PC-3 (cell line): ENCODE measurements at regions not wholly inside any gene's neighbourhood (a gene's known extent, or its start where the extent isn't known, plus 50 kb on each side); places are given as distances from the start of the nearest gene placed in this dataset.

Experiments
- EZH2 ChIP-seq: fragments of 300-600 bp; sonication (generic); IDR thresholded peaks from one replicate; pipeline ENCODE4 v1.6.1; 2017; ENCODE audit warnings: antibody characterized with exemption, mild to moderate bottlenecking, low read length; ENCODE audit not compliant: unreplicated experiment
- TF ChIP-seq, protein P1 (sequence below): fragments of 300-600 bp; sonication (generic); conservative IDR thresholded peaks from 2 replicates; pipeline ENCODE4 v1.5.1; 2017; ENCODE audit warnings: antibody characterized with exemption, low read depth, mild to moderate bottlenecking, low read length

DNA sequence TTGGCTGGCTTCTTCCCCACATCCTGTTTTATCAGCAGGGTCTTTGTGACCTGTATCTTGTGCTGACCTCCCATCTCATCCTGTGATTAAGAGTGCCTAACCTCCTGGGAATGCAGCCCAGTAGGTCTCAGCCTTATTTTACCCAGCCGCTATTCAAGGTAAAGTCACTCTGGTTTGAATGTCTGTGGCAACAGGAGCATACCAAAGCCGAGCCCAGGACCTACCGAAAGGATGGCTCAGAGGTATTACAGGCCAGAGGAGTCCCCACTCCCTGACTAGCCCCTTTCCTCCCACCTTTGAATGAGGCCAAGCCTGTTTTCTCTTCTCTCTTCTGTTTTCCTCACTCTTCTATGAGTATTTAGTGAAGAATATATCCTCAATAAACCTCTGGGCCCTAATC is 271.3 kb downstream of the OSTF1 start:
- no peak for TF ChIP-seq EZH2
- TF ChIP-seq, protein P1, sequence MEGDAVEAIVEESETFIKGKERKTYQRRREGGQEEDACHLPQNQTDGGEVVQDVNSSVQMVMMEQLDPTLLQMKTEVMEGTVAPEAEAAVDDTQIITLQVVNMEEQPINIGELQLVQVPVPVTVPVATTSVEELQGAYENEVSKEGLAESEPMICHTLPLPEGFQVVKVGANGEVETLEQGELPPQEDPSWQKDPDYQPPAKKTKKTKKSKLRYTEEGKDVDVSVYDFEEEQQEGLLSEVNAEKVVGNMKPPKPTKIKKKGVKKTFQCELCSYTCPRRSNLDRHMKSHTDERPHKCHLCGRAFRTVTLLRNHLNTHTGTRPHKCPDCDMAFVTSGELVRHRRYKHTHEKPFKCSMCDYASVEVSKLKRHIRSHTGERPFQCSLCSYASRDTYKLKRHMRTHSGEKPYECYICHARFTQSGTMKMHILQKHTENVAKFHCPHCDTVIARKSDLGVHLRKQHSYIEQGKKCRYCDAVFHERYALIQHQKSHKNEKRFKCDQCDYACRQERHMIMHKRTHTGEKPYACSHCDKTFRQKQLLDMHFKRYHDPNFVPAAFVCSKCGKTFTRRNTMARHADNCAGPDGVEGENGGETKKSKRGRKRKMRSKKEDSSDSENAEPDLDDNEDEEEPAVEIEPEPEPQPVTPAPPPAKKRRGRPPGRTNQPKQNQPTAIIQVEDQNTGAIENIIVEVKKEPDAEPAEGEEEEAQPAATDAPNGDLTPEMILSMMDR, result no peak
